ENCODE measurements at regions not wholly inside any gene's neighbourhood (a gene's known extent, or its start where the extent isn't known, plus 50 kb on each side); places are given as distances from the start of the nearest gene placed in this dataset.

GRCh38 chr5:13045897-13046551 is 898.5 kb downstream of the DNAH5 start:
- H3K4me3 Mint-ChIP-seq: no peak overlapping the region
- no peak overlapping the region for H3K4me2 ChIP-seq
- H3K27ac Mint-ChIP-seq: no peak overlapping the region
- H3K27me3 ChIP-seq: no peaks in the 10 kb centered on the region
- H2AFZ ChIP-seq (replicated peaks): no peak overlapping the region
- TF ChIP-seq EZH2 (IDR thresholded peaks at IDR 0.05) (no peak), CTCF (IDR thresholded peaks at IDR 0.05) (no peak), EZH2phosphoT487 (IDR thresholded peaks at IDR 0.05) (no peak)
- H3K36me3 ChIP-seq: no peaks in the 10 kb centered on the region
- H3K79me2 ChIP-seq (ENCODE audit: low read depth): no peaks in the 10 kb centered on the region
- H3K4me1 Mint-ChIP-seq: no peaks in the 10 kb centered on the region
- H4K20me1 ChIP-seq (ENCODE audit: low read depth): no peaks in the 10 kb centered on the region
- H3K4me3 ChIP-seq: no peak overlapping the region
- H3K9me3 ChIP-seq (ENCODE audit: low read depth): no peaks in the 10 kb centered on the region
- H3K27me3 Mint-ChIP-seq (ENCODE audit: insufficient read depth, low read depth): peaks cover 3% of the 10 kb centered on the region
- peaks cover 3% of the 10 kb centered on the region for H3K9me3 Mint-ChIP-seq
- no peak overlapping the region for H3K27ac ChIP-seq
- H3K36me3 Mint-ChIP-seq: no peaks in the 10 kb centered on the region
- DNase-seq (ENCODE audit: low spot score): no peak
- H3F3A ChIP-seq (ENCODE audit: low read depth): no peaks in the 10 kb centered on the region
- H3K4me1 ChIP-seq: no peaks in the 10 kb centered on the region
- no peak overlapping the region for H3K9ac ChIP-seq

GRCh38 chr5:13034061-13034460 is 910.4 kb downstream of the DNAH5 start:
- no peaks in the 10 kb centered on the region for H3K4me1 ChIP-seq
- Mint-ChIP-seq H3K27ac (no peak overlapping the region), H3K36me3 (no peaks in the 10 kb centered on the region), H3K4me1 (no peaks in the 10 kb centered on the region), H3K27me3 (ENCODE audit: insufficient read depth, low read depth) (no peaks in the 10 kb centered on the region), H3K4me3 (no peak overlapping the region), H3K9me3 (no peaks in the 10 kb centered on the region)
- H3K4me2 ChIP-seq: no peak overlapping the region
- no peaks in the 10 kb centered on the region for H3K9me3 ChIP-seq (ENCODE audit: low read depth)
- no peak overlapping the region for H2AFZ ChIP-seq (replicated peaks)
- no peaks in the 10 kb centered on the region for H3K79me2 ChIP-seq (ENCODE audit: low read depth)
- H3K36me3 ChIP-seq: no peaks in the 10 kb centered on the region
- no peaks in the 10 kb centered on the region for H3K27me3 ChIP-seq
- H3K4me3 ChIP-seq: no peak overlapping the region
- no peaks in the 10 kb centered on the region for H4K20me1 ChIP-seq (ENCODE audit: low read depth)
- TF ChIP-seq EZH2phosphoT487 (IDR thresholded peaks at IDR 0.05) (no peak), CTCF (IDR thresholded peaks at IDR 0.05) (no peak), EZH2 (IDR thresholded peaks at IDR 0.05) (no peak)
- H3K9ac ChIP-seq: no peak overlapping the region
- DNase-seq (ENCODE audit: low spot score): no peak
- no peak overlapping the region for H3K27ac ChIP-seq
- no peaks in the 10 kb centered on the region for H3F3A ChIP-seq (ENCODE audit: low read depth)

- no peaks in the 10 kb centered on the region for H3K27me3 Mint-ChIP-seq (ENCODE audit: insufficient read depth, low read depth)
Measured at GRCh38 chr5:13029211-13029610, 915.3 kb downstream of the DNAH5 start.

More at GRCh38 chr5:13029211-13029610, 915.3 kb downstream of the DNAH5 start:
- H3K9me3 ChIP-seq (ENCODE audit: low read depth): no peaks in the 10 kb centered on the region
- H3K36me3 ChIP-seq: no peaks in the 10 kb centered on the region
- no peaks in the 10 kb centered on the region for H3F3A ChIP-seq (ENCODE audit: low read depth)
- peaks cover 5% of the 10 kb centered on the region for H3K4me1 Mint-ChIP-seq
- H3K4me1 ChIP-seq: no peaks in the 10 kb centered on the region
- H3K4me3 ChIP-seq: no peak overlapping the region
- H3K4me2 ChIP-seq: no peak overlapping the region
- no peak overlapping the region for H3K9ac ChIP-seq
- H3K79me2 ChIP-seq (ENCODE audit: low read depth): no peaks in the 10 kb centered on the region
- H3K9me3 Mint-ChIP-seq: no peaks in the 10 kb centered on the region
- H3K27ac Mint-ChIP-seq: no peak overlapping the region
- DNase-seq (ENCODE audit: low spot score): no peak
- no peaks in the 10 kb centered on the region for H3K27me3 ChIP-seq
- H3K27ac ChIP-seq: no peak overlapping the region
- no peak overlapping the region for H2AFZ ChIP-seq (replicated peaks)
- H4K20me1 ChIP-seq (ENCODE audit: low read depth): no peaks in the 10 kb centered on the region
- no peaks in the 10 kb centered on the region for H3K36me3 Mint-ChIP-seq
- no peak for TF ChIP-seq EZH2 (IDR thresholded peaks at IDR 0.05)
- TF ChIP-seq EZH2phosphoT487 (IDR thresholded peaks at IDR 0.05): no peak
- no peak for TF ChIP-seq CTCF (IDR thresholded peaks at IDR 0.05)
- no peak overlapping the region for H3K4me3 Mint-ChIP-seq
